Activated T-cell treated with anti-CD3 and anti-CD28 coated beads, Interleukin-2, amount 50 U/mL, for 1 hour (primary cell): ENCODE measurements at regions not wholly inside any gene's neighbourhood (a gene's known extent, or its start where the extent isn't known, plus 50 kb on each side); places are given as distances from the start of the nearest gene placed in this dataset.
"Not testable (repeated sequence)": the region's sequence is repeated elsewhere in the genome, so short reads cannot be mapped to it uniquely, and the experiment has no call there.

Experiments
- DNase-seq: peaks from one replicate; pipeline ENCODE4 v3.0.0-alpha.2; 2020

- no peak for DNase-seq
Measured at GRCh38 chr9:29475471-29475870, 1902.2 kb upstream of the C9orf72 start.

- DNase-seq, result no peak
Measured at GRCh38 chr9:29511680-29512079, 1938.4 kb upstream of the C9orf72 start.

GRCh38 chr9:29514336-29514735, 1941.1 kb upstream of the C9orf72 start:
- DNase-seq, result no peak

- DNase-seq, result no peak
Measured at GRCh38 chr9:29514862-29515261, 1941.6 kb upstream of the C9orf72 start.

GRCh38 chr9:29548436-29548835, 1975.2 kb upstream of the C9orf72 start:
- no peak for DNase-seq

- no peak for DNase-seq
Measured at GRCh38 chr9:29555502-29555901, 1982.2 kb upstream of the C9orf72 start.

- DNase-seq, result no peak
Measured at GRCh38 chr9:29556317-29556716, 1983.0 kb upstream of the C9orf72 start.

- DNase-seq, result no peak
Measured at GRCh38 chr9:29556746-29557145, 1983.5 kb upstream of the C9orf72 start.

GRCh38 chr9:29564564-29564963, 1991.3 kb upstream of the C9orf72 start:
- no peak for DNase-seq

GRCh38 chr9:29575219-29575618, 2001.9 kb upstream of the C9orf72 start:
- DNase-seq, result no peak

GRCh38 chr9:29588361-29588760, 2015.1 kb upstream of the C9orf72 start:
- DNase-seq, result no peak

- no peak for DNase-seq
Measured at GRCh38 chr9:29609282-29609681, 2036.0 kb upstream of the C9orf72 start.

GRCh38 chr9:29613773-29614172, 2040.5 kb upstream of the C9orf72 start:
- DNase-seq, result no peak

- no peak for DNase-seq
Measured at GRCh38 chr9:29616844-29617243, 2043.6 kb upstream of the C9orf72 start.

- DNase-seq, result no peak
Measured at GRCh38 chr9:29625292-29625731, 2052.0 kb upstream of the C9orf72 start.

- DNase-seq, result no peak
Measured at GRCh38 chr9:29625931-29626330, 2052.7 kb upstream of the C9orf72 start.

GRCh38 chr9:29628856-29629255, 2055.6 kb upstream of the C9orf72 start:
- not testable (repeated sequence) for DNase-seq

- DNase-seq, result no peak
Measured at GRCh38 chr9:29637471-29638237, 2064.4 kb upstream of the C9orf72 start.

- DNase-seq, result no peak
Measured at GRCh38 chr9:29640507-29640906, 2067.2 kb upstream of the C9orf72 start.

GRCh38 chr9:29644514-29644913, 2071.2 kb upstream of the C9orf72 start:
- no peak for DNase-seq

- no peak for DNase-seq
Measured at GRCh38 chr9:29647451-29647850, 2074.2 kb upstream of the C9orf72 start.

GRCh38 chr9:29648132-29648531, 2074.9 kb upstream of the C9orf72 start:
- no peak for DNase-seq

- DNase-seq, result no peak
Measured at GRCh38 chr9:29648601-29649000, 2075.3 kb upstream of the C9orf72 start.

- DNase-seq, result no peak
Measured at GRCh38 chr9:29656641-29657406, 2083.5 kb upstream of the C9orf72 start.
